Activated CD4-positive, alpha-beta T cell treated with anti-CD3 and anti-CD28 coated beads for 4 hours (primary cell): ENCODE measurements at regions not wholly inside any gene's neighbourhood (a gene's known extent, or its start where the extent isn't known, plus 50 kb on each side); places are given as distances from the start of the nearest gene placed in this dataset.

ENCODE experiments used
- DNase-seq, 2 donors: peaks; one replicate each; pipeline ENCODE4 v3.0.0-alpha.2; 2020

DNA sequence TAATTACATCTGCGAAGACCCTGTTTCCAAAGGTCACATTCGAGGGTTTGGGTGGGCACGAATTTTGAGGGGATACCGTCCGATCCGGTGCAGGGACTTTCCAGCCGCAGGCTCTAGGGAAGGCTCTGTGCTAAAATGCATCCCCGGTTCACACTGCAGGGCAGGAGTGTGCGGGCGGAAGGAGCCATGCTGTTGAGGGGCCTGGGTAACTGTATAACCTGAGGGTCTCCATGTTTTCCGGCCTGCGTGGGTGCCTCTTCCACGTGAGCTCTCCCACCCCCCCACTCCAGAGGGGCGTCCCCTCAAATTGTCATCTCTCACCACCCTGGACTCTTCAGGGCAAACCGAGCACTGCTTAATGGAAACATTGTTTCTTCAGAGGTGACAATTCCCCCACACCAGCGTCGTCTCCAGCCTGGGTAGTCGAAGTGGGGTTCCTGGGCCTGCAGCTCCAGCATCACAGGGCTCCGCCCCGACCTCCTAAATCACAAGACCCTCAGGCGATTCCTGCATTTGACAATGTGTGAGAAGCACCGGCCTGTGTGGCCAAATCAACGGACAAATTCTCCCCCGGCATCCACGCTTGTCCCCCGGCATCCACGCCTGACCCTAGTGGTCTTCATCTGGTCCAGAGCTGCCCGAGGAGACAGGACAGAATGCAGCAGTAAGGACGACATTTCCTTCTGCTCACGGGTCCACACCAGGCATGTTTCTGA lies 51.2 kb downstream of the FOXL3 start:
- no peak for DNase-seq

DNA sequence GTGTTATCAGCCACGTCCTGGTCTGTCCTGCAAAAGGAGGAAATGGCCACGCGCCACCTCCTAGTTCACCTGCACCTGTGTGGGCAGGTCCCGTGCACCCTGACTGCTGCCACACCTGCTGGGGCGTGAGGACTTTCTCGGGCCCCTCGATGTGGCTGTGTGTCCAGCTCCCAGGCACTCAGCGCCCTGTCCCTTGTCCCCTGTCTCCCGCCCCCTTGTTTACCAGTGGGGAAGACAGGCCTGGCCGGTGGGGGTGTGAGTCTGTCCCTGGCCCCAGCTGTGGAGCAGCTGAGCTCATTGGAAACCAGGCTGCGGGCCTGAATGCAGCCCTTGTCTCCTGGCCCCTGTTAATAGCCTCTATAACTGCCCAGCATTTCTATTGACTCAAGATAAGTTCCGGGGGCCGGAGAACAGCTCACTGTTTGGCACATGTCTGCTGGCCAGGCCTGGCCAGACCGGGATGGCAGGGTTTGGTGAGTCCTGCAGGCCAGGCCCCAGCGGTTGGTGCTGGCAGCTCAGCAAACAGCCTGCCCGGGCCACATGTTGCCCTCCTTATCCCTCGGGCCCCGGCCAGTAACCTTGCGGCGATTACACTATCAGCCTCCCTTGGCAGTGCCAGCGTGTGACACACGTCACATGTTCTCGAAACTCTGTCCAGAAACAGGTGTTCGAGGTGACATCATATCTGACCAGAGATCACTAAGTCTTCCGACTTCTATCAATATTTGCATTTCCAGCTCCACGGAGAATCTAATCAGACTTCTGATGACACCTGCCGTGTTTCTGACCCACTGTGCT lies 52.1 kb downstream of the FOXL3 start:
- no peak for DNase-seq

GRCh38 chr7:342681-343216 lies 52.8 kb downstream of the FOXL3 start:
- no peak for DNase-seq

GRCh38 chr7:343227-343822 lies 53.4 kb downstream of the FOXL3 start:
- DNase-seq = no peak

DNA sequence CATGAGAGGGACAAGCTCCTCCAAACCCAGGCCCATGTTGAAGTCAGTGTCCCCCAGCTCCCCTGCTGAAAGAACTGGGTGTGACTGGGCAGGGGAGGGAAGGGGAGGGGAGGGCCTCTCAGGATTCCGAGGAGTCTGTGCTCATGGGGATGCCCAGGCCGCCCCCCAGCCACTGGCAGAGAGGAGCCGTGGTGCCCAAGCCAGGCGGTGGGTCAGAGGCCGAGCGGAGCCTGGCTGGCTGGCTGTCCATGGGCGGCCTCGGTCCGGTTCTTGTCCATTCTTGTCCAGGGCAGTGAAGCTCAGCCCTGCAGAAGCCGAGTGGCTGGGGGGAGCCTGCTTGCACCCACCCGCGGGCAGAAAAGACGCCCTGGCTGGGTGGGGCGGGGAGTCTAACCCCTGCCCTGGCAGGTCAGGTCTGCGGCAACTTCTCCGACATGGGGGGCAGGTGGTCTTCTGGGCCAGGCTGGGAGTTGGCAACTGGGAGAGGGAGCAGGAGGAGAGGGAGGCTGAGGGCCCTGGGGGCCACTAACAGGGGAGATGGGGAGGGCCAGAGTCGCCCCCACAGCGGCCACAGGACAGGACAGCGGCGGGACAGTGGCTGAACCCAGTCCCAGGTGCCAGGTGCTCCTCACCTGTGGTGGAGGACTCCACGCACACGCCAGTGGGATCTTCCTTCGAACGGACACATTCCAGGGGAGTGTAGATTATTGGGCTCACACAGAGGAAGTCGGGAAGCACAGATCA lies 54.1 kb downstream of the FOXL3 start:
- no peak for DNase-seq

GRCh38 chr7:344608-344994 lies 54.6 kb downstream of the FOXL3 start:
- DNase-seq = no peak

- DNase-seq = no peak
Observed at GRCh38 chr7:346116-346898, 56.3 kb downstream of the FOXL3 start.

DNA sequence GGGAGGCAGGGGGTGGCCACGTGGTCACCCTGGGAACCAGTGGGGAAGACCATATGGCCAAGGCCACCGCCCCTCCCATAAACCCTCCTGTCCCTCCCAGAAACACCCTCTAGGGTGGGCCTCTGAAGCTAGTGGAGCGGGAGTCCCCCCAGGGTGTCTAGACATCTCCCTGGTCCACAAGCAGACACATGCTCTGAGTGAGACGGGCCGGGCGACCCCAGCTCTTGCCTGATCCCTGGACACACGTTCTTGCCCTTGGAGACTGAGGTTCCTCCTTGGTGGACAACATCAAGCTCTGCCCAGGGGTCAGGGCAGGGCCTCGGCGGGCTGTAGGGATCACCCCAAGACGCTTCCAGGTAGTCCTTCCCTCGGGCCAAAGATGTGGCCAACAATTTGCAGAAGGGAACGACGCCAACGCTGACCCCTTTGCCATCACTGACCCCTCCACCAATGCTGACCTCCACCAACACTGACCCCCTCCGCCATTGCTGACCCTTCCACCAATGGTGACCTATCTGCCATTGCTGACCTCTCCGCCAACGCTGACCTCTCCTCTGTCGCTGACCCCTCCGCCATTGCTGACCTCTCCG lies 57.1 kb downstream of the FOXL3 start:
- DNase-seq = no peak

DNA sequence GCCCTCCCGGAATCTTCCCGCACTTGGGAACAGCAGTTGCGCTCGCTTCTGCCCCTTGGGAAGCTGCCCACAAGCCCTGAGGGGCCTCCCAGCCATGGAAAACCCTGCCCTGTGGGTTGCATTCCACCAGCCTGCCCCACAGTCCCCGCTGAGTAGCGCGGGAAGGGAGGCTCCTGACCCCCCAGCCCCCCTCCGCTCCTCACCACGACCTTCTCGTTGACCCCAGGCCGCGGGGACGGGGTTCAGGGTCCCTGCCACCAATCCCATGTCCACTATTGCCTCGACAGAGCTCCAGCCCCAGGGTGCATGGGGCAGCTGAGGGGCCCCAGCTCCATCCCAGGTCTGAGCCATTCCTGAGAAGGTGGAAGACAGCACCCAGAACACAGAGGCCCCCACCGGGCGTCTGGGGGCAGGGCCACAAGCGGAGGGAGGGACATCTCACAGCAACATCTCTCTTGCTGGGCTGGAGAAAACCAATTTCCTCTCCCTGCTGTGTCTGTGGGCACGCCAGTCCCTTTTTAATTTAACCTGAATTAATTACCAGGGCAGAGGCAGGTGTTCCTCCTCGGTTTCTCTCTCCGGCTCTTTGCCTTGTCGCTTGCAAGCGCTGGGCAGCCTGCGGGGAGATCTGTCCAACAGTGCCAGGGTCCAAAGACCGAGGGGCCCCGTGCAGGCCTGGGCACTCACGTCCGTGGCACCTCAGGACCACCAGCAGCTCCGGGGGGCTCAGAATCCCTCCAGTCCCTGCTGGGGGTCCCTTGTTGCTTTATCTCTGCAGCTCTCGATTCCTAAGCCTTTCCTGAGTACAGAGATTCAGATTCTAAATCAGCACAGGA lies 57.9 kb downstream of the FOXL3 start:
- DNase-seq = no peak

DNA sequence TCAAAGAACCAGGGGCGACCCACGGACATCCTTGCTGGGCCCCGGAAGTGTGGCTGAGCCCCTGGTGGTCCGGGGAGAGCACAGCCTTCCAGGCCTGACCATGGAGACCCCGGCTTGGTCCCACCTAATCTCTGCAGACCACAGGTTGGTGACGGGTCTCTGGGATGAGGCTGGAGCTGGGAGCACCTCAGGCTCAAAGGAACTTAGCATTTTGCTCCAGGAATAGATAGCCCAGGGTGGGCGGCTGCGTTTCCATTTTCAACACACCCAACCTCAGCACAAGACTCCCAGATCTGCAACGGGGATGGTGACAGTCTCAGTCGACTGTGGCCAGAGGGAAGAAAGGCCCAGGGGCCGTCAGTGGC lies 58.5 kb downstream of the FOXL3 start:
- no peak for DNase-seq

GRCh38 chr7:348962-349743 lies 59.2 kb downstream of the FOXL3 start:
- DNase-seq = no peak

DNA sequence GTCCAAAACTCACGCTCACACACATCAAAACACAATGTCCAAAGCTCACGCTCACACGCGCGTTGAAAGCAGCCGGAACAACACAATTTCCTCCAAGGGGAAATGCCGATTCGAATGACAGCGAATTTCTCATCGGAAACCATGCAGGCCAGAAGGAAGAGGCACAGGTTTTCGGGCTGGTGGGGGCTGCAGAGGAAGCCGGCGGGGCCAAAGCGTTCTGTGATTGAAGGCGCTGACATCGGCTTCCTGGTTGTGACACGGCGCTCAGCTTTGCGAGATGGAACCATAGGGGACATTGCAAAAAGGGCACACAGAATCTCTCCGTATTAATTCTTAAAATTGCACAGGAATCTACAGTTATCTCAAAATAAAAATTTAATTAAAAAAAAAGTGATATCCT lies 61.3 kb downstream of the FOXL3 start:
- peak; percentile 49 to 61 for DNase-seq

- DNase-seq = peak; percentile 30 to 54
Observed at GRCh38 chr7:351681-352480, 61.9 kb downstream of the FOXL3 start.

GRCh38 chr7:353746-354325 lies 63.9 kb downstream of the FOXL3 start:
- DNase-seq = no peak

- DNase-seq = no peak
Observed at GRCh38 chr7:354597-355470, 64.9 kb downstream of the FOXL3 start.

GRCh38 chr7:355568-355967 lies 65.6 kb downstream of the FOXL3 start:
- no peak for DNase-seq

GRCh38 chr7:356087-356486 lies 66.1 kb downstream of the FOXL3 start:
- no peak for DNase-seq
